ENCODE measurements at regions not wholly inside any gene's neighbourhood (a gene's known extent, or its start where the extent isn't known, plus 50 kb on each side); places are given as distances from the start of the nearest gene placed in this dataset.

- DNase-seq: no peak
Measured at GRCh38 chr11:70776914-70777532, 378.7 kb downstream of the CTTN start.

GRCh38 chr11:70778883-70779282 is 380.6 kb downstream of the CTTN start:
- no peak for DNase-seq

GRCh38 chr11:70779433-70780245 is 381.3 kb downstream of the CTTN start:
- no peak for DNase-seq

- DNase-seq: no peak
Measured at GRCh38 chr11:70780246-70780535, 381.9 kb downstream of the CTTN start.

GRCh38 chr11:70782401-70782913 is 384.1 kb downstream of the CTTN start:
- no peak for DNase-seq

- DNase-seq: no peak
Measured at GRCh38 chr11:70783356-70783755, 385.0 kb downstream of the CTTN start.

- DNase-seq: no peak
Measured at GRCh38 chr11:70783821-70784220, 385.5 kb downstream of the CTTN start.

GRCh38 chr11:70785372-70785771 is 387.0 kb downstream of the CTTN start:
- DNase-seq: no peak

GRCh38 chr11:70786021-70786665 is 387.8 kb downstream of the CTTN start:
- no peak for DNase-seq

GRCh38 chr11:70788248-70789022 is 390.1 kb downstream of the CTTN start:
- no peak for DNase-seq

GRCh38 chr11:70790671-70791300 is 392.5 kb downstream of the CTTN start:
- no peak for DNase-seq

GRCh38 chr11:70796648-70797227 is 398.4 kb downstream of the CTTN start:
- peak; percentile 14 for DNase-seq

- DNase-seq: no peak
Measured at GRCh38 chr11:70798296-70798695, 400.0 kb downstream of the CTTN start.

GRCh38 chr11:70799386-70799785 is 401.1 kb downstream of the CTTN start:
- no peak for DNase-seq

GRCh38 chr11:70802185-70802584 is 403.9 kb downstream of the CTTN start:
- DNase-seq: no peak

GRCh38 chr11:70804139-70804837 is 406.0 kb downstream of the CTTN start:
- DNase-seq: no peak

GRCh38 chr11:70805243-70805642 is 406.9 kb downstream of the CTTN start:
- no peak for DNase-seq

- DNase-seq: no peak
Measured at GRCh38 chr11:70805971-70806370, 407.6 kb downstream of the CTTN start.

GRCh38 chr11:70806461-70807194 is 408.3 kb downstream of the CTTN start:
- no peak for DNase-seq

- DNase-seq: no peak
Measured at GRCh38 chr11:70807195-70807543, 408.8 kb downstream of the CTTN start.

Measured in NCI-H82 (cell line).